HG03442 (cell line): ENCODE measurements at regions not wholly inside any gene's neighbourhood (a gene's known extent, or its start where the extent isn't known, plus 50 kb on each side); places are given as distances from the start of the nearest gene placed in this dataset.
"Not testable (repeated sequence)": the region's sequence is repeated elsewhere in the genome, so short reads cannot be mapped to it uniquely, and the experiment has no call there.

Experiments used
- ATAC-seq: cut with Tn5 transposase; IDR thresholded peaks from one replicate; pipeline ENCODE4 v1.9.1; 2021; ENCODE audit warnings: mild to moderate bottlenecking, moderate library complexity; ENCODE audit not compliant: unreplicated experiment

GRCh38 chr5:106303911-106304310, 1366.8 kb downstream of the EFNA5 start:
- ATAC-seq, result no peak

- no peak for ATAC-seq
Observed at GRCh38 chr5:106292654-106293053, 1378.1 kb downstream of the EFNA5 start.

GRCh38 chr5:106290841-106291240, 1379.9 kb downstream of the EFNA5 start:
- ATAC-seq, result no peak

GRCh38 chr5:106288979-106289378, 1381.8 kb downstream of the EFNA5 start:
- no peak for ATAC-seq

- ATAC-seq, result no peak
Observed at GRCh38 chr5:106277540-106278096, 1393.1 kb downstream of the EFNA5 start.

- no peak for ATAC-seq
Observed at GRCh38 chr5:106269252-106269843, 1401.4 kb downstream of the EFNA5 start.

- ATAC-seq, result no peak
Observed at GRCh38 chr5:106267256-106267655, 1403.5 kb downstream of the EFNA5 start.

GRCh38 chr5:106262395-106262794, 1408.3 kb downstream of the EFNA5 start:
- ATAC-seq, result no peak

- ATAC-seq, result not testable (repeated sequence)
Observed at GRCh38 chr5:106259431-106260090, 1411.2 kb downstream of the EFNA5 start.

- ATAC-seq, result no peak
Observed at GRCh38 chr5:106258591-106259125, 1412.1 kb downstream of the EFNA5 start.

- ATAC-seq, result no peak
Observed at GRCh38 chr5:106254784-106255183, 1416.0 kb downstream of the EFNA5 start.

- ATAC-seq, result not testable (repeated sequence)
Observed at GRCh38 chr5:106246044-106246745, 1424.5 kb downstream of the EFNA5 start.

- ATAC-seq, result no peak
Observed at GRCh38 chr5:106241409-106241808, 1429.3 kb downstream of the EFNA5 start.

- no peak for ATAC-seq
Observed at GRCh38 chr5:106205916-106206571, 1464.7 kb downstream of the EFNA5 start.

- no peak for ATAC-seq
Observed at GRCh38 chr5:106202035-106202434, 1468.7 kb downstream of the EFNA5 start.

GRCh38 chr5:106200971-106201370, 1469.8 kb downstream of the EFNA5 start:
- no peak for ATAC-seq

GRCh38 chr5:106195679-106196474, 1474.9 kb downstream of the EFNA5 start:
- ATAC-seq, result no peak

- ATAC-seq, result no peak
Observed at GRCh38 chr5:106189121-106189809, 1481.5 kb downstream of the EFNA5 start.

GRCh38 chr5:106185661-106186081, 1485.1 kb downstream of the EFNA5 start:
- no peak for ATAC-seq

GRCh38 chr5:106174903-106175302, 1495.8 kb downstream of the EFNA5 start:
- no peak for ATAC-seq
